ENCODE measurements at regions not wholly inside any gene's neighbourhood (a gene's known extent, or its start where the extent isn't known, plus 50 kb on each side); places are given as distances from the start of the nearest gene placed in this dataset.

GRCh38 chr18:60445341-60445740, 72.8 kb upstream of the MC4R start:
- Mint-ChIP-seq H3K36me3 (no peaks in the 10 kb centered on the region), H3K4me1 (no peaks in the 10 kb centered on the region), H3K27me3 (no peaks in the 10 kb centered on the region), H3K27ac (no peak overlapping the region), H3K4me3 (no peak overlapping the region), H3K9me3 (ENCODE audit: low read depth) (peaks cover 12% of the 10 kb centered on the region)
- CTCF ChIA-PET = no interaction called here
- DNase-seq (no peak), ATAC-seq (no peak)

GRCh38 chr18:60446821-60447220, 74.2 kb upstream of the MC4R start:
- Mint-ChIP-seq H3K9me3 (ENCODE audit: low read depth) (peaks cover 12% of the 10 kb centered on the region), H3K36me3 (no peaks in the 10 kb centered on the region), H3K4me1 (no peaks in the 10 kb centered on the region), H3K27me3 (no peaks in the 10 kb centered on the region), H3K27ac (no peak overlapping the region), H3K4me3 (no peak overlapping the region)
- CTCF ChIA-PET = no interaction called here
- ATAC-seq (no peak), DNase-seq (no peak)

- H3K27ac Mint-ChIP-seq = no peak overlapping the region
These were observed 76.1 kb upstream of the MC4R start for GRCh38 chr18:60448487-60449267.

GRCh38 chr18:60452421-60452820, 79.8 kb upstream of the MC4R start:
- H3K9me3 Mint-ChIP-seq (ENCODE audit: low read depth) = peaks cover 14% of the 10 kb centered on the region
- H3K27me3 Mint-ChIP-seq = no peaks in the 10 kb centered on the region
- DNase-seq (no peak), ATAC-seq (no peak)
- no peak overlapping the region for H3K4me3 Mint-ChIP-seq
- no peak overlapping the region for H3K27ac Mint-ChIP-seq
- no peaks in the 10 kb centered on the region for H3K36me3 Mint-ChIP-seq
- CTCF ChIA-PET = no interaction called here
- no peaks in the 10 kb centered on the region for H3K4me1 Mint-ChIP-seq

More at GRCh38 chr18:60448487-60449267, 76.1 kb upstream of the MC4R start:
- no peak for DNase-seq
- H3K4me3 Mint-ChIP-seq = no peak overlapping the region
- no peak for ATAC-seq
- no peaks in the 10 kb centered on the region for H3K4me1 Mint-ChIP-seq
- H3K9me3 Mint-ChIP-seq (ENCODE audit: low read depth) = peaks cover 12% of the 10 kb centered on the region
- CTCF ChIA-PET = no interaction called here
- H3K27me3 Mint-ChIP-seq = no peaks in the 10 kb centered on the region
- no peaks in the 10 kb centered on the region for H3K36me3 Mint-ChIP-seq

GRCh38 chr18:60466677-60467076, 94.1 kb upstream of the MC4R start:
- CTCF ChIA-PET = interaction anchor here (0.8 to 1.7 kb wide), 2 partner anchors 10 to 47 kb away, joined by 3 to 5 read pairs; no protein-coding TSS in a partner anchor
- H3K4me3 Mint-ChIP-seq = no peak overlapping the region
- no peak for ATAC-seq
- no peak for DNase-seq
- H3K27me3 Mint-ChIP-seq = no peaks in the 10 kb centered on the region
- H3K27ac Mint-ChIP-seq = no peak overlapping the region
- no peaks in the 10 kb centered on the region for H3K36me3 Mint-ChIP-seq
- H3K4me1 Mint-ChIP-seq = no peaks in the 10 kb centered on the region
- H3K9me3 Mint-ChIP-seq (ENCODE audit: low read depth) = no peaks in the 10 kb centered on the region

GRCh38 chr18:60469387-60470100, 97.0 kb upstream of the MC4R start:
- Mint-ChIP-seq H3K27ac (no peak overlapping the region), H3K4me1 (no peaks in the 10 kb centered on the region), H3K36me3 (no peaks in the 10 kb centered on the region), H3K9me3 (ENCODE audit: low read depth) (peaks cover 6% of the 10 kb centered on the region), H3K4me3 (no peak overlapping the region), H3K27me3 (no peaks in the 10 kb centered on the region)
- CTCF ChIA-PET = no interaction called here
- ATAC-seq (no peak), DNase-seq (no peak)

GRCh38 chr18:60471652-60472051, 99.1 kb upstream of the MC4R start:
- H3K4me3 Mint-ChIP-seq = no peak overlapping the region
- no peaks in the 10 kb centered on the region for H3K4me1 Mint-ChIP-seq
- no peaks in the 10 kb centered on the region for H3K36me3 Mint-ChIP-seq
- H3K27ac Mint-ChIP-seq = no peak overlapping the region
- ATAC-seq (no peak), DNase-seq (no peak)
- no peaks in the 10 kb centered on the region for H3K27me3 Mint-ChIP-seq
- CTCF ChIA-PET = no interaction called here
- peaks cover 6% of the 10 kb centered on the region for H3K9me3 Mint-ChIP-seq (ENCODE audit: low read depth)

- Mint-ChIP-seq H3K27ac (no peak overlapping the region), H3K36me3 (no peaks in the 10 kb centered on the region), H3K4me1 (no peaks in the 10 kb centered on the region), H3K27me3 (no peaks in the 10 kb centered on the region), H3K4me3 (no peak overlapping the region), H3K9me3 (ENCODE audit: low read depth) (peaks cover 8% of the 10 kb centered on the region)
- CTCF ChIA-PET = no interaction called here
- DNase-seq (no peak), ATAC-seq (no peak)
These were observed 112.6 kb upstream of the MC4R start for GRCh38 chr18:60485201-60485600.

- ATAC-seq = no peak
- Mint-ChIP-seq H3K4me3 (no peak overlapping the region), H3K27ac (no peak overlapping the region), H3K4me1 (no peaks in the 10 kb centered on the region), H3K9me3 (ENCODE audit: low read depth) (peaks cover 2% of the 10 kb centered on the region), H3K27me3 (no peaks in the 10 kb centered on the region), H3K36me3 (no peaks in the 10 kb centered on the region)
- CTCF ChIA-PET = no interaction called here
- DNase-seq = no peak
These were observed 120.5 kb upstream of the MC4R start for GRCh38 chr18:60493066-60493465.

- no peaks in the 10 kb centered on the region for H3K36me3 Mint-ChIP-seq
- no peak for ATAC-seq
- H3K27ac Mint-ChIP-seq = no peak overlapping the region
- peaks cover 4% of the 10 kb centered on the region for H3K9me3 Mint-ChIP-seq (ENCODE audit: low read depth)
- no peaks in the 10 kb centered on the region for H3K4me1 Mint-ChIP-seq
- no peak for DNase-seq
- no peak overlapping the region for H3K4me3 Mint-ChIP-seq
- H3K27me3 Mint-ChIP-seq = no peaks in the 10 kb centered on the region
- CTCF ChIA-PET = no interaction called here
These were observed 127.1 kb upstream of the MC4R start for GRCh38 chr18:60499675-60500074.

- no peak for DNase-seq
- Mint-ChIP-seq H3K27ac (no peak overlapping the region), H3K36me3 (no peaks in the 10 kb centered on the region), H3K4me1 (no peaks in the 10 kb centered on the region), H3K9me3 (ENCODE audit: low read depth) (peaks cover 4% of the 10 kb centered on the region), H3K4me3 (no peak overlapping the region), H3K27me3 (no peaks in the 10 kb centered on the region)
- CTCF ChIA-PET = no interaction called here
- ATAC-seq = no peak
These were observed 128.4 kb upstream of the MC4R start for GRCh38 chr18:60500960-60501359.

GRCh38 chr18:60502591-60502990, 130.0 kb upstream of the MC4R start:
- Mint-ChIP-seq H3K4me1 (no peaks in the 10 kb centered on the region), H3K4me3 (no peak overlapping the region), H3K27me3 (no peaks in the 10 kb centered on the region), H3K27ac (no peak overlapping the region), H3K36me3 (no peaks in the 10 kb centered on the region), H3K9me3 (ENCODE audit: low read depth) (peaks cover 4% of the 10 kb centered on the region)
- ATAC-seq = no peak
- CTCF ChIA-PET = no interaction called here
- no peak for DNase-seq

GRCh38 chr18:60503199-60503598, 130.6 kb upstream of the MC4R start:
- ATAC-seq = no peak
- Mint-ChIP-seq H3K4me3 (no peak overlapping the region), H3K36me3 (no peaks in the 10 kb centered on the region), H3K9me3 (ENCODE audit: low read depth) (peaks cover 4% of the 10 kb centered on the region), H3K4me1 (no peaks in the 10 kb centered on the region), H3K27ac (no peak overlapping the region), H3K27me3 (no peaks in the 10 kb centered on the region)
- DNase-seq = no peak
- CTCF ChIA-PET = no interaction called here

GRCh38 chr18:60506190-60506589, 133.6 kb upstream of the MC4R start:
- CTCF ChIA-PET = no interaction called here

More at GRCh38 chr18:60506190-60506589, 133.6 kb upstream of the MC4R start:
- no peaks in the 10 kb centered on the region for H3K4me1 Mint-ChIP-seq
- no peak for DNase-seq
- H3K36me3 Mint-ChIP-seq = no peaks in the 10 kb centered on the region
- H3K27me3 Mint-ChIP-seq = no peaks in the 10 kb centered on the region
- ATAC-seq = no peak
- no peak overlapping the region for H3K4me3 Mint-ChIP-seq
- H3K27ac Mint-ChIP-seq = no peak overlapping the region
- H3K9me3 Mint-ChIP-seq (ENCODE audit: low read depth) = no peaks in the 10 kb centered on the region
